Peyer's patch (tissue), 4 donors: ENCODE measurements at regions not wholly inside any gene's neighbourhood (a gene's known extent, or its start where the extent isn't known, plus 50 kb on each side); places are given as distances from the start of the nearest gene placed in this dataset.

Experiments used
- POLR2A ChIP-seq, 2 donors: fragments of 450-650 bp; IDR thresholded peaks; one replicate each; pipeline ENCODE4 v1.5.1; 2017; ENCODE audit warnings: antibody characterized with exemption in 2 of 2, mild to moderate bottlenecking in 2 of 2, moderate library complexity in 2 of 2
- TF ChIP-seq, protein P1 (sequence below), 6 experiments: fragments of 450-650 bp in 4 of 6; fragments of 200-600 bp in 2 of 6; sonication (generic) in 1 of 6; IDR thresholded peaks; one replicate each; pipeline ENCODE4 v1.5.1; 2017 to 2019; ENCODE audit warnings: antibody characterized with exemption in 6 of 6, mild to moderate bottlenecking in 3 of 6, moderate library complexity in 1 of 6

DNA sequence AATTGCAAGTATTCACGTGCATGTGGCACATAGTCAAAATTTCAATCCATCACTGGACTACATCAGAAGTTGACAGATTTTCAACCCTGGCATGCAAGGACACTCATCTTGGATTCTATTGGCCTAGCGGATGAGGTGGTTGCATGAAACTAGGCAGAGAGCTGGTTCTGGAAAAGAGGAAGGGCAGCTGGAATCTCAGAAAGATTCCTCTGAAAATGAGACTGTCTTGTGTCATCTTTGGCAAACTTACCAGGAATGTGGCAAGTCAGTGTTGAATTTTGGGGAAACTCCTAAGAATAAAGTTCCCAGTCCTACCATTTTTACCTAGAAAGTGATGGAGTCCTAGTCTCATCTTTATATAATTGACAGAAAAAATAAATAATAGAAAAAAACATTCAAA is 384.3 kb upstream of the NR2F2 start:
- TF ChIP-seq, protein P1, sequence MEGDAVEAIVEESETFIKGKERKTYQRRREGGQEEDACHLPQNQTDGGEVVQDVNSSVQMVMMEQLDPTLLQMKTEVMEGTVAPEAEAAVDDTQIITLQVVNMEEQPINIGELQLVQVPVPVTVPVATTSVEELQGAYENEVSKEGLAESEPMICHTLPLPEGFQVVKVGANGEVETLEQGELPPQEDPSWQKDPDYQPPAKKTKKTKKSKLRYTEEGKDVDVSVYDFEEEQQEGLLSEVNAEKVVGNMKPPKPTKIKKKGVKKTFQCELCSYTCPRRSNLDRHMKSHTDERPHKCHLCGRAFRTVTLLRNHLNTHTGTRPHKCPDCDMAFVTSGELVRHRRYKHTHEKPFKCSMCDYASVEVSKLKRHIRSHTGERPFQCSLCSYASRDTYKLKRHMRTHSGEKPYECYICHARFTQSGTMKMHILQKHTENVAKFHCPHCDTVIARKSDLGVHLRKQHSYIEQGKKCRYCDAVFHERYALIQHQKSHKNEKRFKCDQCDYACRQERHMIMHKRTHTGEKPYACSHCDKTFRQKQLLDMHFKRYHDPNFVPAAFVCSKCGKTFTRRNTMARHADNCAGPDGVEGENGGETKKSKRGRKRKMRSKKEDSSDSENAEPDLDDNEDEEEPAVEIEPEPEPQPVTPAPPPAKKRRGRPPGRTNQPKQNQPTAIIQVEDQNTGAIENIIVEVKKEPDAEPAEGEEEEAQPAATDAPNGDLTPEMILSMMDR (IDR thresholded peaks at IDR 0.05): no peak
- TF ChIP-seq POLR2A (IDR thresholded peaks at IDR 0.05): no peak
